SK-MEL-5 (cell line): ENCODE measurements at regions not wholly inside any gene's neighbourhood (a gene's known extent, or its start where the extent isn't known, plus 50 kb on each side); places are given as distances from the start of the nearest gene placed in this dataset.
"Not testable (repeated sequence)": the region's sequence is repeated elsewhere in the genome, so short reads cannot be mapped to it uniquely, and the experiment has no call there.

Experiments
- DNase-seq: peaks from one replicate; pipeline ENCODE4 v3.0.0-alpha.2; 2016; ENCODE audit warnings: low read depth, low spot score
- in situ Hi-C: cut with HindIII; loops from 2 replicates; pipeline ENCODE4 v1.10.0; 2016; ENCODE audit warnings: low sequenced_read_pairs, high pct_unique_total_duplicates, low pct_unique_long_range_greater_than_20kb

DNA sequence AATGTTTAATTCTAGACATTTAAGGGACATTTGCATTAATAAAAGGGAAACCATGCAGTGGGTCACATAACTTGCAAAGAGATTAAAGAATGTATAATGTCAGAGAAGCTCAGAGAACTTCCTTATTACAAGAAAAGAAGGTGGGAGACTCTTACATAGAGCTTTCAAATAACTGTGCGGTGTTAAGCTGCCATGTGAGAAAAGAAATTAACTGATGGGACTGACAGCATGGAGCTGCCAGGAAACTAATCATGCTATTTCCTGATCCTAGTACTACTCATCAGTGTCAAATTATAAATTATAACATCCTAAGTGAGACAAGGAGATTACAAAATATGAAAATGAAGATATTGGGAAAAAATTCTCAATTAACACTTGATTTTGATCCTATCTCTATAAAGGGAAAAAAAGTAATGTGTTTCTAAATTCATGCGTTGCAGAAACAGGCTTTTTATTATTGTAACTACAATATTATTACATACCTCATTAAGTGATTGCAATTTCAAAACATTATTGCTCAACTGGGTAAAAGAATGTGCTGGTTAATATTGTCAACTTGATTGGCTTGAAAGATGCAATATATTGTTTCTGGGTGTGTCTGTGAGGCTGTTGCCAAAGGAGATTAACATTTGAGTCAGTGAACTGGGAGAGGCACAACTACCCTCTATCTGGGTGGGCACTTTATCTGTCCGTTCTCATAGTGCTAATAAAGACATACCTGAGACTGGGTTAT lies 609.5 kb upstream of the NUDT12 start:
- no peak for DNase-seq
- in situ Hi-C loops, result no loop called here

DNA sequence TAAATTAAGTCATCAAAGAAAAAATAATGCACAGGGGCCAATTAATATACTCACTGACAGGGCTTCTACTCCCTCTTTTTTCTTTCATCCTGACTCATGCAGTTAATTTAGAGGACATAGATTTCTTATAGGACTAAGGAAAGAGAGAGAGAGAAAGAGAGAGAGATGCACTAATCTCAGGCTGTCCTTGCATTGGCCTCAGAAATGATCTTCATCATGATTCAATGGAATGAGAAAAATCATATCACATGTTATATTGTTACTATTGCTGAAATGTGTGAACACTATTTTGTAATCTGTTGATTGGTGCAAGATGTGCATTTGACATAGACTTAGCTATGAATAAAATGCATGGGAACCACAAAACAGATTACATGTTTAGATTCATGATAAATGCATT lies 608.3 kb upstream of the NUDT12 start:
- in situ Hi-C loops, result no loop called here
- no peak for DNase-seq

DNA sequence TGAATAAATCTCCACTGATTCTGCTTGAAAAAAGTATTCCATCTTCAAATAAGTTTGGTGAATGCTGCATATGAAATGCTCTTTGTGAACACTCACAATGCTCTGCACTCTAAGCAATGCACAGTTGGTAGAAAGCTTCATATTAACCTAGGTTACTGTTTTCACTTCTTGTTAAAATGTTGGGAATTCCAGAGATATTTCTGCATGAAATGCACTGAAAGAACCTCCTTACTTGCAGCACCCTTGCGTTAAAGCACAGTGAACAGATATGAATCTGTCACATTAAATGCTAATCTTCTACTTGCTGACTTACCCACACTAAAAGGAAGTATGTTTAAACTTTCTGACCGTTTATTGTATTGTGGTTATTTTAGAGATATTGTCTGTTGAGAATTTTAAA lies 584.1 kb upstream of the NUDT12 start:
- peak; percentile 8 for DNase-seq
- in situ Hi-C loops, result no loop called here

DNA sequence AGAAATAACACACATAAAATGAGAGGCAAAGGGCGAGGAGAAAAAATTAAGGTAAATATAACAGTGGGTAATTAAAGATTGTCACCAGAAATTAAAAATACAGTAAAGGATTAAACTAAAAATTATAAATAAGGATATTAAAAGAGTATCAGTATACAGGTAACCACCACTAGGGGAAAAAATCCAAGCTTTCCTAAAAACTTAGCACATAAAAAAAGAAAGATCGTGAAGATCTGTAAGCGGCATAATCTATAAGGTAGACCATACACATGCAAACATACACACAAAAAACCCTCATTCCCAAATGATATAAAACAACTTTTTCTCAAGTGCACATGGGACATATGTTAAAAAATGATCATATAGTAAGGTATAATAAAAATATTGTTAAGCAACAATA lies 577.3 kb upstream of the NUDT12 start:
- in situ Hi-C loops, result no loop called here
- DNase-seq, result no peak

DNA sequence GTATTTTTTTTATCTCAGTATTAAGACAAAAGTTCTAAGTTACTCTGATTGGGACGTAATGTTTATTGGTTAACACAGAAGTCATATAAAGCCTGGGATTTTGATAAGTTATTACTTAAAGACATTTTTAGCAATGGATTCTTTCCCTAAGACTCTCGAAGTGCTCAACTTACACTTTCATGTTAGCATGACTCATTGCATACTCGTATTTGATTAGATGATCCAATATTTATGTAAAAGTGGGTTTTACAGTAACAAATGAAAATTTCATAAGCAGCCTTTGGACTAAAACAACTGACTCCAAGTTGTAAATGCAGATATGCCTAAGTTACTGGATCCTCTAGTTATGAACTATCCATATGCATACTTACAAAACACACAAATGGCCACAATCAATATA lies 567.7 kb upstream of the NUDT12 start:
- no peak for DNase-seq

GRCh38 chr5:104128348-104128747 lies 565.8 kb upstream of the NUDT12 start:
- in situ Hi-C loops, result no loop called here
- DNase-seq, result no peak

More for the DNA sequence above, 567.7 kb upstream of the NUDT12 start:
- in situ Hi-C loops, result no loop called here

GRCh38 chr5:104126980-104127379 lies 564.4 kb upstream of the NUDT12 start:
- in situ Hi-C loops, result no loop called here
- no peak for DNase-seq

DNA sequence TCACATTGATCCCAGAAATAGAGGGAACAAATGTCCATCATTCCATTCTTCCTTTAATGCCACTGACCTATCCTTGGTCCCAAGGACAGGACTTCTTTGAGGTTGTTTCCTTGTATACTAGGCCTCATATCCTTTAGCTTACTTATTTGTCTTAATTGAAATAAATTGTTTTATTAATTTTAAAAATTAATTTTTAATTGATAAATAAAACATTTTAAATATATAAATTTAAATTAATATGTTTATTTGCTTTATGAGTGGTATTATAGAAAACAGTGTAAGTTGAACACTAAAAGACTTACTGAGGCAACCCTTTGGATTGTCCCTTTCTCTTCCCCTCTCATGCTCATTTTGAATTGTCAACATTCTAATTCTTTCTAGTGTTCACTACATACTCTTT lies 556.9 kb upstream of the NUDT12 start:
- in situ Hi-C loops, result no loop called here
- DNase-seq, result no peak

DNA sequence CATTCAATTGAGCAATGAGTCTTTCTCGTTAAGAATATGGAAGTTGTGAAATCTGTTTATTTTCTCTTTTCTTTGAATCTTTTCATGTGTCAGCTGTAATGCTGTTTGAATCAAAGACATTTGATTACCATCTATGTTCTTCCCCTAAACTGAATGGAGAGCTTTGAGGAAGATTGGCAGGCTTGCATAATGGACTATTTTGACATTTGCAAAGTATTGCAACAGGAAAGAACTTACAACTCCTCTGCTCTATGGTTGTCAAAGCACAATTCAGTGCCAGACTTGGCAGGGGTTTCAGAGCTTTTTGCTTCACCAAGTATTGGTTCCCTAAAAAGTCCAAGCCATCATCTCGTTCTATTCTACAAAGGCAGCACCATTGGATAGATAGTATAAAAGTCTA lies 549.0 kb upstream of the NUDT12 start:
- in situ Hi-C loops, result no loop called here
- peak; percentile 72 for DNase-seq

DNA sequence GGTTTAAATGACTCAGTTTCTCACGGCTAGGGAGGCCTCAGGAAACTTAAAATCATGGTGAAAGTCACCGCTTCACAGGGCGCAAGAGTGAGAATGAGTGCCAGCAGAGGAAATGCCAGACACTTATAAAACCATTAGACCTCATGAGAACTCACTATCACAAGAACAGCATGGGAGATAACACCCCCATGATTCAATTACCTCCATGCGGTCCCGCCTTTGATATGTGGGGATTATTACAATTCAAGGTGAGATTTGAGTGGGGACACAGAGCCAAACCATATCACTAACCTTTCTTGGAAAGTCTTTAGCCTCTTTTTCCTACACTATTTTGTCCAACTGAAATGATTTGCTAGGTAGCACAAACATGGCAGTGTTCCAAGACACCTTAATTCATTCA lies 533.9 kb upstream of the NUDT12 start:
- DNase-seq, result no peak
- in situ Hi-C loops, result no loop called here

GRCh38 chr5:104095527-104095926 lies 532.9 kb upstream of the NUDT12 start:
- in situ Hi-C loops, result no loop called here
- no peak for DNase-seq

DNA sequence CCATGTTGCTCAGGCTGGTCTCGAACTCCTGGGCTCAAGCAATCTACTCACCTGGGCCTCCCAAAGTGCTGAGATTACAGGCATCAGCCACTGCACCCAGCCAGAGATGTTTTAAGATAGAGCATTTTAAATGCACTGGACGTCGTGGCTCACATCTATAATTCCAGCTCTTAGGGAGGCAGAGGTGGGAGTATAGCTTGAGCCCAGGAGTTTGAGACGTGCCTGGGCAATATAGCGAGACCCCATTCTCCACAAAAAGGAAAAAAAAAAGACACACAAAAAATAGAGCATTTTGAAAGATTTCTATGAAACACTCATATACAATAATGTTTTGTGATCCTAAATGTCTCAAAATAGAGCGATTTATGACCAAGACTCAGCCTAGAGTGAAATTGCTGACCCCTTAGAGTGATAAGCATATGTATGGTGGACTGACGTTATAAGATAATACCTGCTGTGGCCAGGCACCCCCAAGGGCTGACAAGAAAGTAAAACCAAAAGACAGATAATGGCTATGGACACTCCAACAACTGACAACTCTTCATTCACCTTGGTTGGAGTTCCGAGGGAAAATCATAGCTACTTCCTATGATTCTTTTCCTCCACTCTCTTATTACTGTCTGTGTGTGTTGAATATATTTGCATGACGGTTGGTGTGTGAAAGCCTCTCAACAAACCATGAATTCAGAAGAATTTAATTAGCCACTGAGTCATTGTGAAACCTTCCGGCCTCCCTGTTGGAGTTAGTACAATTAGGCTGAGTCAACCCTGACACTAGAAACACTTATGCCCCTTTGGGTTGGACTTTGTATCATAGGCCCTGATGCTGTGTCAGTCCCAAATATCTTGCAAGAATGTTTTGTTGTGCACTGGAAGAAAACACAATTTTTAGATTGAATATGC lies 526.5 kb upstream of the NUDT12 start:
- in situ Hi-C loops, result no loop called here
- no peak for DNase-seq

GRCh38 chr5:104084896-104085295 lies 522.3 kb upstream of the NUDT12 start:
- DNase-seq, result no peak
- in situ Hi-C loops, result no loop called here

GRCh38 chr5:104082754-104083153 lies 520.2 kb upstream of the NUDT12 start:
- DNase-seq, result no peak
- in situ Hi-C loops, result no loop called here

DNA sequence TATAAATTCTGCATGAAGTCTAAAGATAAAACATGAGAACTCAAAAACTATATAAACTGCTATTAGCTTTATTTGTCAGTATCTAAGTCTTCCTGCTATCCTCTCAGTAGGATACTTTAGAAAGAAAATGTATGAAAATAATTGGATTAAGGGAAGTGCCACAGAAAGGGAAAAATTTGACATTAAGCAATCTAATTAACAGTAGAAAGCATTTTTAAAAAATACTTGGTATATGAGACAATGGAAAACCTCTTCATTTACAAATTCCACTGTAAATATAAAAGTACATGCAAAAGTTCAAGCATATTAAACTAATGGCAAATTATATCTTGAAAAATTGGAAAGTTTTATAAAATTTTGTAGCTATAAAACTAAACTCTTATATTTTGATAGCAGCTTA lies 518.6 kb upstream of the NUDT12 start:
- DNase-seq, result no peak
- in situ Hi-C loops, result no loop called here

GRCh38 chr5:104080646-104081175 lies 518.1 kb upstream of the NUDT12 start:
- in situ Hi-C loops, result no loop called here
- DNase-seq, result no peak

GRCh38 chr5:104079861-104080645 lies 517.5 kb upstream of the NUDT12 start:
- DNase-seq, in situ Hi-C loops: not testable (repeated sequence)

- no peak for DNase-seq
- in situ Hi-C loops, result no loop called here
These were observed 509.3 kb upstream of the NUDT12 start for GRCh38 chr5:104071887-104072286.
